HG03521 (cell line): ENCODE measurements at regions not wholly inside any gene's neighbourhood (a gene's known extent, or its start where the extent isn't known, plus 50 kb on each side); places are given as distances from the start of the nearest gene placed in this dataset.
"Not testable (repeated sequence)": the region's sequence is repeated elsewhere in the genome, so short reads cannot be mapped to it uniquely, and the experiment has no call there.

Experiments
- ATAC-seq: cut with Tn5 transposase; IDR thresholded peaks from one replicate; pipeline ENCODE4 v1.9.1; 2021; ENCODE audit warnings: mild to moderate bottlenecking, moderate library complexity; ENCODE audit not compliant: unreplicated experiment

DNA sequence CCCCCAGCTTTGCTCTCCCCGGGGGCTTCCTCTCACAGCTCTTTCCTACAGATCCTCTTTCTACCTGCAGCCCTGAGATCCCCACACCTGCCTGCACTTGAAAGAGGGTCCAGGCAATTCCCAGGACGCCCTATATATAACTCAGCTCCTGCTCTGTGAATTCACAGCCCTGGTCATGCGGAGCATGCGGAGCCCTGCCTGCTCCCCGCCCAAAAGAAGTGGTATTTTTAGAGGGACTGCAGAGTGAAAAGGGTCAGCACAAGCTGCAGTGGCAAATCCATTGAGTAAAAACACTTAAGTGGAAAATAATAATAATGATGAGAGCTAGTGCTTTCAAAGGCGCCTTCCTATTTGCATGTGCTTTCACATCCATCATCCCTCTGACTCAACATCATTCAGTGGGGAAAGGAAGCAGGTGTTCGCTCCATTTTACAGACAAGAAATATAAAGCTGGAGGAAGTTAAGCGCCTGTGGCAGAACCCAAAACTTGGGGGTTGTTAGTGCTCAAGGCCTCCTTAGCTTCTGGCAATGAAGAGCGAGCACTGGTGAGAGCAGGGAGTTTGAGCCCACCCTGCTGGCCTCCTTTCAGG is 76.3 kb upstream of the LIPC start:
- no peak for ATAC-seq

DNA sequence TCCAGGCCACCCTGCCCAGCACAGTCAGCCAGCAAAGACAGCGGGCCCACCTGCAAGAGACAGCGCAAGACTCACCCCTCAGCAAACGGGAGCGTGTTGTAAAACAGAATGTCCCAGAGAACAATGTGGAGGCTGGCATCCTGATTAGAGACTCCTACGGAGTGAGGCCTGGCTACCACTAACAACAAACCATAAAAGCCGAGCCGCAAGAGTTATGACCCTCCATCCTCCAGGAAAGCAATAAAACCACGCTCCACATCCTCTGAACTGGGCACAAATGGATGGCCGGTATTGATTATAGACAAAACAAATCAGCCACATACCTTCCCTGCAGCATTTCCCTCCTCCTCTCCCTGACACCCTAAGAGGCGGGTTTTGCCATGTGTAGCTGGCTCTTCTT is 75.8 kb upstream of the LIPC start:
- no peak for ATAC-seq

DNA sequence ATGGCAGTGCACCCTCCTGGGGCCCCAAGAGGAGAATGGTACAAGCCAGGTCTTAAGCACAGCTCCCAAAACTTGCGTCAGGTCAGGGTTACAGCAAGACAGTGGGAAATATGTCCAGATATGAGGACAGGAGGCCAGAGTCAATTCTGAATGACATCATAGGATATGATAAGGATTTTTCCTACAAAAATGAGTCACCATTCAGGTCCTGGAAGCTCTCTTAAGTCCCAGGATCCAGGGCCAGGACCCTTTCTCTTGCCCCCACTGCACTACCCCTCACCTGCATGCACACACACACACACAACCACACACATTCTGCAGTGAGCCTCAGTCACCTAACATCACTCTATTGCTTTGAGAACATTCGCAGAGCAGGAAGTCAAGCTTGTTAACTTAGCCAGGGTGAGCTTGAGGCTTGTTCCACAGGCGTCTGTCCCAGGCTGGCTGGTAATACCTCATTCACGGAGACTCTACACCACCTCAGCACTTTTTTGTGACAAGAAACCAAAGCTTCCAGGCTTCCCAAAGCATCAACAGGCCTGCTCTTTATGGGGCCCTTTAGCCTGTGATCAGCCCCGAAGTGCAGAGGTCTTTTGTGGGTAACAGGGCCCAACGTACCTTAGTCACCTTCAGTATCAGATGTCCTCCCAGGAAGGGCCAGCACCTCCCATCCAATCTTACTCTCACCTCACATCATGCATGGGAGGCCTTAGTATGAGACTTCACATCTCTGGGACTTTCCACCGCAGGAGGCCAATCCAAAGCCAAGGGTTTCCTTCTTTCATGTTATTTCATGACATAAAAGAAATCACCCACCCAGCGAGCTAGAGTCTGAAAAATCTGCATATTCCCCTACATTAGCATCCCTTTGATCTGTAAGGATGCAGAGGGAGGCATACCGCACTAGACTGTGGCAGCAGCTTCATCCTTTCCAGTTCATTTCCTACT is 74.0 kb upstream of the LIPC start:
- ATAC-seq, result no peak

DNA sequence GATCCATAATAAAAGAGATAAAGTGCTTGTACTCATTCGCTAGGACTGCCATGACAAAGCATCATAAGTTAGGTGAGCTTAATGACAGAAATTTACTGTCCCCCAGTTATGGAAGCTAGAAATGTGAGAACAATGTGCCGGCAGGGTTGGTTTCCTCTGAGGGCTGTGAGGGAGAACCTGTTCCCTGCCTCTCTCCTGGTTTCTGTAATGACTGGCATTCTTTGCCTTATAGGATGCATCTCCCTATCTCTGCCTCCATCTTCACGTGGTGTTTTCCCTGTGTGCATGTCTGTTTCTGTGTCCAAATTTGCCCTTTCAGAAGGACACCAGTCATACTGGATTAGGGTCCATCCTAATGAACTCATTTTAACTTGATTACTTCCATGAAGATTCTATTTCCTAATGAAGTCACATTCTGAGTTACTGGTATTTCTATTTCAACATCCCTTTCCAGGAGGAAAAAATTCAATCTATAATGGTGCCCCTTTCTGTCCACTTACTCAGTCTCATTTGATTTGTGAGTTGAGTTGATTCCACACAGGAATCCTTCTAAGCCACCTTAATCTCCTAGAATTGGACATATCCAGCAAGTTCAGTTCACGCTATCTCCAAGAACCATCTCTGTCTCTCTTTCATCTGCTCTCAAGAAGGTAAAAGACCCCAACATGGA is 71.2 kb upstream of the LIPC start:
- no peak for ATAC-seq

- no peak for ATAC-seq
Measured at GRCh38 chr15:58361273-58361759, 70.5 kb upstream of the LIPC start.

DNA sequence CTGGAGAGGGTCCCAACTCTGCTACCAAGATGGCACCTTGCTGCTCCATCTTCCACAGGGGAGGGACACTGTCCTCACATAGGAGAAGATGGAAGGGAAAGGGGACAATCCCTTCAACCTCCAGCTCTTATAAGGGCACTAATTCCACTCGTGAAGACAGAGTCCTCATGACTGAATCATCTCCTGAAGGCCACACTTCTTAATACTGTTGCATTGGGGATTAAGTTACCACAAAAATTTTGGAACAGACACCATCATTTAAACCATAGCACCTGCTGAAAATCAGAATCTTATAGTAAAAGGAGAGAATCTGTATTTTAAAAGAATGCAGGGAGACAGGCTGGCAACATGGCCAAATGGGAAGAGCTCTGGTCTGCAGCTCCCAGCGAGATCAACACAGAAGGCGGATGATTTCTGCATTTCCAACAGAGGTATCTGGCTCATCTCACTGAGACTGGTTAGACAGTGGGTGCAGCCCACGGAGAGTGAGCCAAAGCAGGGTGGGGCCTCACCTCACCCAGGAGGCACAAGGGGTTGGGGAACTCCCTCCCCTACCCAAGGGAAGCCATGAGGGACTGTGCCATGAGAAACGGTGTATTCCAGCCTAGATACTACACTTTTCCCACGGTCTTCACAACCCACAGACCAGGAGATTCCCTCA is 69.4 kb upstream of the LIPC start:
- ATAC-seq, result no peak

GRCh38 chr15:58363118-58363517 is 68.7 kb upstream of the LIPC start:
- ATAC-seq, result not testable (repeated sequence)

GRCh38 chr15:58363673-58364072 is 68.1 kb upstream of the LIPC start:
- not testable (repeated sequence) for ATAC-seq

- ATAC-seq, result not testable (repeated sequence)
Measured at GRCh38 chr15:58365098-58365497, 66.7 kb upstream of the LIPC start.

DNA sequence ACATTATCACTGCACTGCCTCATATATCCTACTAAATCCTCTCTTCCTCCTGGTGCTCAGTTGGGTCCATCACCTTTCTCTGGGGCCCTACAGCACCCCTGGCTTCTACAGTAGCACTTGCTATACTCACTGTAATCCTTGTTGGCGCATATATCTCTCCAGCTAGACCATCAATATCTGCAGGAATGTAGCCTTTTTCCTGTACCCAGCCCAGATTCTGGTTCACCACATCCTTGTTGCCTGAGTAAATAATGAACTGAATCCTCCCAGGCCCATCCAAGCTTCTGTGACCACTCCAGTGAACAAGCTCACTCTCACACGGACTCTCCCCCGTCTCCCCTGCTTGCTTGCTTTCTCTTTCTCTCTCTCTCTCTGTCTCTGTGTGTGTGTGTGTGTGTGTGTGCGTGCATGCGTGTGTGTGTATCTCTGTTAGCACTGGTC is 62.5 kb upstream of the LIPC start:
- ATAC-seq, result no peak

GRCh38 chr15:58369956-58370355 is 61.8 kb upstream of the LIPC start:
- no peak for ATAC-seq

GRCh38 chr15:58374147-58374546 is 57.6 kb upstream of the LIPC start:
- no peak for ATAC-seq

- no peak for ATAC-seq
Measured at GRCh38 chr15:58377193-58377592, 54.6 kb upstream of the LIPC start.

DNA sequence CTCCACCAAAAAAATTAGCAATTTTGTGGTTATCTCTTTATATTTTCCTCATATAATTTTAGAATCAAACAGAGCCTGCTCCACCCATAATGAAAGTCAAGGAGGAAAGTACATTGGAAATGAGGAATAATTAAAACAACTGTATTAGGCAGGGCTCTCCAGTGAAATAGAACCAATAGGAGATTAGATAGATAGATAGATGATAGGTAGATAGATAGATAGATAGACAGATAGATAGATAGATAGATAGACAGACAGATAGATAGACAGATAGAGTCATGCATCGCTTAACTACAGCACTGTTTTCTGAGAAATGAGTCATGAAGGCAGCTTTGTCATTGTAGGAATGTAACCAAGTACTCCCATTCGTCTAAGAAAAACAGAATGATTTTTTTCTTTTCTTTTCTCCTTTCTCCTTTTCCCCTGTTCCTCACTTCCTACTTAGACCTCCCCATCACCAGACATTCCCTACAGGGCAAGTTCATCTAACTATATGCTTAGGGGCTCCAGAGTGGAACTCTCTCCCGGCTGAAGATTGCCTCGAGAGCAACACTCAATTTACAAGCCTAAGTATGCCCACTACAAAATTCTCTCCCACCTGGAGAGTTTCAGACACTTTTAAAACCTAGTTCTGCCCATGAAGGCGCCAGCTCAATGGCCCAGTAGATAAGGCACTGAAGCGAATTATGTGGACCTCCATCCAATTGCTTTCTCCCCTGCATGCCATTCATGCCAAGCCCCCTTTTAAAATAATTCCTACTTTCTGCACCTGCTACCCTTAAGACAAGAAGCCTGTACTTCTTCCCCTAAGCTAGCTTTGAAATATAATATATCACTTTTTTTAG is 53.3 kb upstream of the LIPC start:
- ATAC-seq, result no peak

GRCh38 chr15:58379454-58379853 is 52.3 kb upstream of the LIPC start:
- ATAC-seq, result not testable (repeated sequence)

GRCh38 chr15:58380280-58380945 is 51.4 kb upstream of the LIPC start:
- no peak for ATAC-seq

GRCh38 chr15:58381697-58382096 is 50.1 kb upstream of the LIPC start:
- ATAC-seq, result no peak
